GM23338 (cell line): ENCODE measurements at regions not wholly inside any gene's neighbourhood (a gene's known extent, or its start where the extent isn't known, plus 50 kb on each side); places are given as distances from the start of the nearest gene placed in this dataset.

Experiments
- ATAC-seq: fragments of 200-7000 bp; cut with Tn5 transposase; 3 replicates; pipeline ENCODE4 v1.9.1; 2020
- DNase-seq: peaks from one replicate; pipeline ENCODE4 v3.0.0-alpha.2; 2015; ENCODE audit warnings: low spot score
- H2AFZ ChIP-seq: fragments of 200-600 bp; sonication (generic); 2 replicates; pipeline ENCODE4 v1.8.0; 2016; ENCODE audit warnings: antibody characterized with exemption, mild to moderate bottlenecking, moderate library complexity
- H3F3A ChIP-seq: fragments of 200-600 bp; sonication (generic); replicated peaks from 2 replicates; pipeline ENCODE4 v1.8.0; 2017; ENCODE audit warnings: antibody characterized with exemption, mixed run types, low read depth
- H3K27ac ChIP-seq: fragments of 200-600 bp; sonication (generic); 2 replicates; pipeline ENCODE4 v1.6.1; 2016; ENCODE audit warnings: low read depth
- H3K27me3 ChIP-seq: fragments of 200-600 bp; sonication (generic); 2 replicates; pipeline ENCODE4 v1.8.0; 2016; ENCODE audit warnings: mild to moderate bottlenecking, mixed run types, moderate library complexity; ENCODE audit not compliant: insufficient read depth
- H3K36me3 ChIP-seq: fragments of 200-600 bp; sonication (generic); 2 replicates; pipeline ENCODE4 v1.8.0; 2016; ENCODE audit warnings: mild to moderate bottlenecking; ENCODE audit not compliant: insufficient read depth
- H3K4me1 ChIP-seq: fragments of 200-600 bp; sonication (generic); 2 replicates; pipeline ENCODE4 v1.8.0; 2016; ENCODE audit warnings: mild to moderate bottlenecking, moderate library complexity; ENCODE audit not compliant: insufficient read depth
- H3K4me2 ChIP-seq: fragments of 200-600 bp; sonication (generic); 2 replicates; pipeline ENCODE4 v1.7.1; 2017; ENCODE audit warnings: mixed run types
- H3K4me3 ChIP-seq: fragments of 200-600 bp; sonication (generic); 2 replicates; pipeline ENCODE4 v1.6.1; 2016; ENCODE audit warnings: mixed run types
- H3K79me2 ChIP-seq: fragments of 200-600 bp; sonication (generic); replicated peaks from 2 replicates; pipeline ENCODE4 v1.8.0; 2017; ENCODE audit warnings: mild to moderate bottlenecking; ENCODE audit not compliant: insufficient read depth
- H3K9me2 ChIP-seq: fragments of 200-600 bp; sonication (generic); 2 replicates; pipeline ENCODE4 v1.8.0; 2017; ENCODE audit not compliant: insufficient read depth
- H4K20me1 ChIP-seq: fragments of 200-600 bp; sonication (generic); replicated peaks from 2 replicates; pipeline ENCODE4 v1.8.0; 2017; ENCODE audit warnings: mild to moderate bottlenecking; ENCODE audit not compliant: insufficient read depth
- H3K27ac Mint-ChIP-seq: 2 replicates; pipeline ENCODE4 v1.8.0; 2020; ENCODE audit warnings: inconsistent platforms, mild to moderate bottlenecking, moderate library complexity, mixed read lengths
- H3K27me3 Mint-ChIP-seq: 3 replicates; pipeline ENCODE4 v1.8.0; 2022; ENCODE audit warnings: low read depth, mild to moderate bottlenecking, moderate library complexity, mixed read lengths, inconsistent platforms; ENCODE audit not compliant: insufficient read depth, poor library complexity
- H3K36me3 Mint-ChIP-seq: 3 replicates; pipeline ENCODE4 v1.8.0; 2021; ENCODE audit warnings: low read depth, mild to moderate bottlenecking, inconsistent platforms, moderate library complexity, mixed read lengths
- H3K4me1 Mint-ChIP-seq: 3 replicates; pipeline ENCODE4 v1.8.0; 2020; ENCODE audit warnings: mild to moderate bottlenecking, inconsistent platforms, mixed read lengths
- H3K4me3 Mint-ChIP-seq: 3 replicates; pipeline ENCODE4 v1.8.0; 2021; ENCODE audit warnings: moderate library complexity, mild to moderate bottlenecking, inconsistent platforms, mixed read lengths
- H3K9me3 Mint-ChIP-seq: 3 replicates; pipeline ENCODE4 v1.8.0; 2020; ENCODE audit warnings: moderate library complexity, mild to moderate bottlenecking, inconsistent platforms, mixed read lengths
- JUNB ChIP-seq: IDR thresholded peaks from one replicate; pipeline ENCODE4 v1.6.1; 2016; ENCODE audit warnings: antibody characterized with exemption; ENCODE audit not compliant: unreplicated experiment
- NANOG ChIP-seq: IDR thresholded peaks from 2 replicates; pipeline ENCODE4 v1.6.1; 2016; ENCODE audit warnings: antibody characterized with exemption, borderline replicate concordance
- STAT1 ChIP-seq: IDR thresholded peaks from one replicate; pipeline ENCODE4 v1.6.1; 2016; ENCODE audit warnings: antibody characterized with exemption; ENCODE audit not compliant: unreplicated experiment
- ZNF114 ChIP-seq: fragments of 250-450 bp; sonication (Bioruptor Pico); IDR thresholded peaks from 2 replicates; pipeline ENCODE4 v1.5.0; 2020; ENCODE audit warnings: mild to moderate bottlenecking, moderate library complexity
- ZNF331 ChIP-seq: fragments of 250-450 bp; sonication (Bioruptor Pico); IDR thresholded peaks from 2 replicates; pipeline ENCODE4 v1.5.0; 2020; ENCODE audit warnings: low read depth, mild to moderate bottlenecking, moderate library complexity
- TF ChIP-seq, protein P1 (sequence below), 2 experiments: fragments of 200-600 bp in 1 of 2; sonication (generic) in 1 of 2; conservative IDR thresholded peaks; 2 replicates each; pipeline versions ENCODE4 v1.5.1 to v1.6.1; 2016 to 2017; ENCODE audit warnings: antibody characterized with exemption in 2 of 2, low read depth in 2 of 2, mild to moderate bottlenecking in 2 of 2, moderate library complexity in 1 of 2
- TF ChIP-seq, protein P2 (sequence below): IDR thresholded peaks from one replicate; pipeline ENCODE4 v1.6.1; 2018; ENCODE audit warnings: antibody characterized with exemption; ENCODE audit not compliant: unreplicated experiment

DNA sequence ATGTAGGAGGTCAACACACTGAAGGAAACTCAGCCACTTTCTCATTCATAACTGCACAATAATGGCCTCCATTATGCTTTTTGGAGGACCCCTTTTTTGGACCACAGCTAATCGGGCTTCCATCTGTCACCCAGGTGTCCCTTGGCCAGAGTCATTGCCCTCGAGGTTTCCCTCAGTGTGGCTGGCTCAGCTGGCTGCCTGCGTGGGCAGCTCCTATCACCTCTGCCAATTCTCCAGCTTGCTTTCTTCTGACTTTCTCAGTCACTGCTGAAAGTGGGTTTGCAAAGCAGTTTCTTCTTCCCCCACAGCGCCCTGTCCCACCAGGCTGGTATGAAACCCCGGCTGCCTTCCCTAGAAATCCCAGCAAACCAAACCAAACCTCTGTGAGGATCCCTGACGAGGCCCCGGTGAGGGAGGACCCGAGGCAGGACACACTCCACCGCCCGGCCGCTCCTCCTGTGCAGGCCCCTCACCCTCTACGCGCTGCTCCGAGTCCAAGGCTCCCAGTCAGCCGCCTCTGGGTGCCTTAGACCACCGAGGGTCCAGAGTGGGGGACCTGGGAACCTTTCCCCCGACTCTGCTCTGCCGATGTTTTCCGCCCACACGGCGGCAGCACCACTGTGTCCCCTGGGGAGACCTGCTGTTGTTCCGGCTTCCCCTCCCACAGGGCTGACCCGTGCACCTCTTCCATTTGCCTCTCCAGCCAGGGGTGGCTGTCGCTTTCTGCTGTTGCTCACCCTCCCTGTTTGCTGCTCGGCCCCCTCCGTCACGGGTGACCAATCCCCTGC is 109.5 kb downstream of the TENT4A start:
- Histone ChIP-seq H3K4me2 (no peak overlapping the region), H2AFZ (peak overlapping the region; percentile 87; the same call in 1 of the 2 replicates), H3K36me3 (no peaks in the 10 kb centered on the region), H3F3A (no peaks in the 10 kb centered on the region), H3K27ac (no peak overlapping the region), H3K79me2 (no peaks in the 10 kb centered on the region), H3K4me3 (no peak overlapping the region), H3K4me1 (0 out of 2 replicates have a peak, but pooled peaks cover 2% of the 10 kb centered on the region), H3K27me3 (no peaks in the 10 kb centered on the region), H4K20me1 (no peaks in the 10 kb centered on the region), H3K9me2 (no peaks in the 10 kb centered on the region)
- Mint-ChIP-seq H3K4me1 (peaks cover 11% of the 10 kb centered on the region), H3K27me3 (no peaks in the 10 kb centered on the region), H3K36me3 (no peaks in the 10 kb centered on the region; the same call in 2 of the 3 replicates), H3K27ac (no peak overlapping the region), H3K4me3 (no peak overlapping the region), H3K9me3 (peaks cover 2% of the 10 kb centered on the region; the same call in 2 of the 3 replicates)
- TF ChIP-seq, protein P1, sequence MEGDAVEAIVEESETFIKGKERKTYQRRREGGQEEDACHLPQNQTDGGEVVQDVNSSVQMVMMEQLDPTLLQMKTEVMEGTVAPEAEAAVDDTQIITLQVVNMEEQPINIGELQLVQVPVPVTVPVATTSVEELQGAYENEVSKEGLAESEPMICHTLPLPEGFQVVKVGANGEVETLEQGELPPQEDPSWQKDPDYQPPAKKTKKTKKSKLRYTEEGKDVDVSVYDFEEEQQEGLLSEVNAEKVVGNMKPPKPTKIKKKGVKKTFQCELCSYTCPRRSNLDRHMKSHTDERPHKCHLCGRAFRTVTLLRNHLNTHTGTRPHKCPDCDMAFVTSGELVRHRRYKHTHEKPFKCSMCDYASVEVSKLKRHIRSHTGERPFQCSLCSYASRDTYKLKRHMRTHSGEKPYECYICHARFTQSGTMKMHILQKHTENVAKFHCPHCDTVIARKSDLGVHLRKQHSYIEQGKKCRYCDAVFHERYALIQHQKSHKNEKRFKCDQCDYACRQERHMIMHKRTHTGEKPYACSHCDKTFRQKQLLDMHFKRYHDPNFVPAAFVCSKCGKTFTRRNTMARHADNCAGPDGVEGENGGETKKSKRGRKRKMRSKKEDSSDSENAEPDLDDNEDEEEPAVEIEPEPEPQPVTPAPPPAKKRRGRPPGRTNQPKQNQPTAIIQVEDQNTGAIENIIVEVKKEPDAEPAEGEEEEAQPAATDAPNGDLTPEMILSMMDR (conservative IDR thresholded peaks at IDR 0.05; ENCODE audit: low read depth in 2 of 2), result peak in 1 of 2 experiments; percentile 51; a peak in 2 of 4 replicates
- no peak for TF ChIP-seq ZNF114 (CRISPR knock-in tag)
- TF ChIP-seq, protein P2, sequence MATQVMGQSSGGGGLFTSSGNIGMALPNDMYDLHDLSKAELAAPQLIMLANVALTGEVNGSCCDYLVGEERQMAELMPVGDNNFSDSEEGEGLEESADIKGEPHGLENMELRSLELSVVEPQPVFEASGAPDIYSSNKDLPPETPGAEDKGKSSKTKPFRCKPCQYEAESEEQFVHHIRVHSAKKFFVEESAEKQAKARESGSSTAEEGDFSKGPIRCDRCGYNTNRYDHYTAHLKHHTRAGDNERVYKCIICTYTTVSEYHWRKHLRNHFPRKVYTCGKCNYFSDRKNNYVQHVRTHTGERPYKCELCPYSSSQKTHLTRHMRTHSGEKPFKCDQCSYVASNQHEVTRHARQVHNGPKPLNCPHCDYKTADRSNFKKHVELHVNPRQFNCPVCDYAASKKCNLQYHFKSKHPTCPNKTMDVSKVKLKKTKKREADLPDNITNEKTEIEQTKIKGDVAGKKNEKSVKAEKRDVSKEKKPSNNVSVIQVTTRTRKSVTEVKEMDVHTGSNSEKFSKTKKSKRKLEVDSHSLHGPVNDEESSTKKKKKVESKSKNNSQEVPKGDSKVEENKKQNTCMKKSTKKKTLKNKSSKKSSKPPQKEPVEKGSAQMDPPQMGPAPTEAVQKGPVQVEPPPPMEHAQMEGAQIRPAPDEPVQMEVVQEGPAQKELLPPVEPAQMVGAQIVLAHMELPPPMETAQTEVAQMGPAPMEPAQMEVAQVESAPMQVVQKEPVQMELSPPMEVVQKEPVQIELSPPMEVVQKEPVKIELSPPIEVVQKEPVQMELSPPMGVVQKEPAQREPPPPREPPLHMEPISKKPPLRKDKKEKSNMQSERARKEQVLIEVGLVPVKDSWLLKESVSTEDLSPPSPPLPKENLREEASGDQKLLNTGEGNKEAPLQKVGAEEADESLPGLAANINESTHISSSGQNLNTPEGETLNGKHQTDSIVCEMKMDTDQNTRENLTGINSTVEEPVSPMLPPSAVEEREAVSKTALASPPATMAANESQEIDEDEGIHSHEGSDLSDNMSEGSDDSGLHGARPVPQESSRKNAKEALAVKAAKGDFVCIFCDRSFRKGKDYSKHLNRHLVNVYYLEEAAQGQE, result no peak
- TF ChIP-seq NANOG, result no peak
- DNase-seq, result peak; percentile 27
- ATAC-seq, result peak; percentile 57

DNA sequence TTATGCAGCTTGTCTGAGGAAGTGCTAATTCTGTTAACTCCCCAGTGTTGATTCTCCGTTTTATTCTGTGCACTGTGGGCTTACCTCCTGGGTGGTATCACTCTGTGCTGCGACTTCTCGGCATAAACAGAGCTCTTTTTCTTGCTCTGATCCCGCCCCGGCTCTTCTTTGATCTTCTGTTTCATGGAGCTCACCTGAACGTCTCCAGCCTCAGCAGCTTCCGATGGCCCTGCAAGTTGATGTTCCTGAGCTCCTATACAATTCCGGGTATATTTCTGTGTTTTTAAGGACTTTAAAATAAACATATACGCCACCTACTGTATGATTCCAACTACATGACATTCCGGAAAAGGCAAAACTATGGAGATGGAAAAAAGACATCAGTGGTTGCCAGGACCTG is 110.8 kb downstream of the TENT4A start:
- TF ChIP-seq ZNF331 (CRISPR knock-in tag), result no peak
- TF ChIP-seq, protein P2, result no peak
- no peak for TF ChIP-seq JUNB
- no peak for TF ChIP-seq STAT1
- Histone ChIP-seq H3K4me1 (0 out of 2 replicates have a peak, but pooled peaks cover 2% of the 10 kb centered on the region), H2AFZ (no peak overlapping the region; the same call in 1 of the 2 replicates), H3K9me2 (no peaks in the 10 kb centered on the region), H3K4me3 (no peak overlapping the region), H4K20me1 (no peaks in the 10 kb centered on the region), H3F3A (no peaks in the 10 kb centered on the region), H3K4me2 (no peak overlapping the region), H3K27me3 (no peaks in the 10 kb centered on the region), H3K36me3 (no peaks in the 10 kb centered on the region), H3K27ac (no peak overlapping the region), H3K79me2 (no peaks in the 10 kb centered on the region)
- H3K9me3 Mint-ChIP-seq, result peaks cover 2% of the 10 kb centered on the region; the same call in 1 of the 3 replicates
- no peaks in the 10 kb centered on the region for H3K27me3 Mint-ChIP-seq
- H3K27ac Mint-ChIP-seq, result no peak overlapping the region
- DNase-seq (no peak), ATAC-seq (no peak)
- no peaks in the 10 kb centered on the region for H3K36me3 Mint-ChIP-seq
- H3K4me1 Mint-ChIP-seq, result peaks cover 8% of the 10 kb centered on the region
- no peak overlapping the region for H3K4me3 Mint-ChIP-seq
